ENCODE measurements at regions not wholly inside any gene's neighbourhood (a gene's known extent, or its start where the extent isn't known, plus 50 kb on each side); places are given as distances from the start of the nearest gene placed in this dataset.

- TF ChIP-seq, protein P1, sequence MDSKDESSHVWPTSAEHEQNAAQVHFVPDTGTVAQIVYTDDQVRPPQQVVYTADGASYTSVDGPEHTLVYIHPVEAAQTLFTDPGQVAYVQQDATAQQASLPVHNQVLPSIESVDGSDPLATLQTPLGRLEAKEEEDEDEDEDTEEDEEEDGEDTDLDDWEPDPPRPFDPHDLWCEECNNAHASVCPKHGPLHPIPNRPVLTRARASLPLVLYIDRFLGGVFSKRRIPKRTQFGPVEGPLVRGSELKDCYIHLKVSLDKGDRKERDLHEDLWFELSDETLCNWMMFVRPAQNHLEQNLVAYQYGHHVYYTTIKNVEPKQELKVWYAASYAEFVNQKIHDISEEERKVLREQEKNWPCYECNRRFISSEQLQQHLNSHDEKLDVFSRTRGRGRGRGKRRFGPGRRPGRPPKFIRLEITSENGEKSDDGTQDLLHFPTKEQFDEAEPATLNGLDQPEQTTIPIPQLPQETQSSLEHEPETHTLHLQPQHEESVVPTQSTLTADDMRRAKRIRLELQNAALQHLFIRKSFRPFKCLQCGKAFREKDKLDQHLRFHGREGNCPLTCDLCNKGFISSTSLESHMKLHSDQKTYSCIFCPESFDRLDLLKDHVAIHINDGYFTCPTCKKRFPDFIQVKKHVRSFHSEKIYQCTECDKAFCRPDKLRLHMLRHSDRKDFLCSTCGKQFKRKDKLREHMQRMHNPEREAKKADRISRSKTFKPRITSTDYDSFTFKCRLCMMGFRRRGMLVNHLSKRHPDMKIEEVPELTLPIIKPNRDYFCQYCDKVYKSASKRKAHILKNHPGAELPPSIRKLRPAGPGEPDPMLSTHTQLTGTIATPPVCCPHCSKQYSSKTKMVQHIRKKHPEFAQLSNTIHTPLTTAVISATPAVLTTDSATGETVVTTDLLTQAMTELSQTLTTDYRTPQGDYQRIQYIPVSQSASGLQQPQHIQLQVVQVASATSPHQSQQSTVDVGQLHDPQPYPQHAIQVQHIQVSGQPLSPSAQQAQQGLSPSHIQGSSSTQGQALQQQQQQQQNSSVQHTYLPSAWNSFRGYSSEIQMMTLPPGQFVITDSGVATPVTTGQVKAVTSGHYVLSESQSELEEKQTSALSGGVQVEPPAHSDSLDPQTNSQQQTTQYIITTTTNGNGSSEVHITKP (IDR thresholded peaks at IDR 0.05; ENCODE audit: partially characterized antibody) = no peak
- TF ChIP-seq SNIP1 (IDR thresholded peaks at IDR 0.05; ENCODE audit: low read depth) (no peak), BRCA1 (IDR thresholded peaks at IDR 0.05) (no peak), BRCA1 (CRISPR knock-in tag; IDR thresholded peaks at IDR 0.05) (no peak)
Observed at GRCh38 chr6:115811541-115811940, 249.2 kb downstream of the FRK start (continued).

GRCh38 chr6:115798229-115798628 lies 262.5 kb downstream of the FRK start:
- no peak for DNase-seq (ENCODE audit: extremely low read depth in 1 of 4, low spot score in 3 of 4)
- H3K9ac ChIP-seq (ENCODE audit: insufficient read depth in 1 of 2, low read depth in 2 of 2, low read length in 2 of 2) = no peak overlapping the region
- H3K4me2 ChIP-seq (ENCODE audit: insufficient read depth, low read length) = no peak overlapping the region
- WGBS (ENCODE audit: insufficient coverage, low coverage, missing lambda C conversion rate) = 0% methylated on average over 1 of the region's 1 CpG
- no peaks in the 10 kb centered on the region for H3K9me3 ChIP-seq (replicated peaks; ENCODE audit: control insufficient read depth, insufficient read depth, low read depth, low read length)
- POLR2A ChIA-PET = no interaction called here
- in situ Hi-C loops (cut with MboI) (no loop called here), intact Hi-C loops (cut with micrococcal nuclease) (no loop called here)
- no peak overlapping the region for H3K4me3 ChIP-seq
- no peaks in the 10 kb centered on the region for H3K36me3 ChIP-seq (ENCODE audit: control insufficient read depth, insufficient read depth, low read length)
- no peaks in the 10 kb centered on the region for H3K27me3 ChIP-seq (ENCODE audit: control insufficient read depth in 2 of 2, insufficient read depth in 2 of 2, low read length in 2 of 2)
- no peaks in the 10 kb centered on the region for H3K79me2 ChIP-seq (ENCODE audit: control insufficient read depth, insufficient read depth, low read length)
- BruUV-seq (replicated peaks) = no TSS peak
- H3K9me1 ChIP-seq (ENCODE audit: control insufficient read depth, insufficient read depth, low read length) = no peaks in the 10 kb centered on the region
- no peak for ATAC-seq
- H2AFZ ChIP-seq (ENCODE audit: low read depth, low read length) = no peak overlapping the region
- CTCF ChIA-PET (ENCODE audit: low intra/inter-chr PET ratio) = no interaction called here
- TF ChIP-seq BMI1 (IDR thresholded peaks at IDR 0.05; ENCODE audit: low read length) = no peak
- no peak overlapping the region for H3K27ac ChIP-seq (ENCODE audit: extremely low read depth, low read depth, low read length)
- no peaks in the 10 kb centered on the region for H4K20me1 ChIP-seq (replicated peaks; ENCODE audit: control insufficient read depth, insufficient read depth, low read length)
- H3K4me1 ChIP-seq (replicated peaks in 1 of 2; ENCODE audit: control insufficient read depth in 2 of 2, insufficient read depth in 2 of 2, low read length in 2 of 2) = no peaks in the 10 kb centered on the region
- no peak for FAIRE-seq

Measured in K562 (cell line).